GM12878 (cell line): ENCODE measurements at regions not wholly inside any gene's neighbourhood (a gene's known extent, or its start where the extent isn't known, plus 50 kb on each side); places are given as distances from the start of the nearest gene placed in this dataset.
A peak's percentile ranks its signal among the peaks of the same experiment; 100 is the strongest.

Experiments used
- ATAC-seq: fragments of 200-7000 bp; cut with Tn5 transposase; 3 replicates; pipeline ENCODE4 v1.9.1; 2020; ENCODE audit warnings: mild to moderate bottlenecking, moderate library complexity
- BruUV-seq: library from RNA; stranded (reverse); fragments of 400-500 nt; replicated peaks from 2 replicates; lab custom pipeline; 2021; lab: Mats Ljungman, UMichigan
- CTCF ChIA-PET: fragments of 300-600 bp; sonication (Branson Sonifier 250); formaldehyde crosslinking; extraction: SDS; loops from one replicate; lab custom pipeline; 2021; ENCODE audit warnings: inconsistent platforms; lab: Yijun Ruan, JAX
- POLR2A ChIA-PET: fragments of 350-600 bp; formaldehyde crosslinking; extraction: SDS; loops from one replicate; lab custom pipeline; 2021; ENCODE audit warnings: inconsistent platforms; lab: Charles Lee
- RAD21 ChIA-PET: fragments of 300-600 bp; sonication (Branson Sonifier 250); formaldehyde crosslinking; loops from one replicate; lab custom pipeline; 2023; ENCODE audit warnings: antibody characterized with exemption; ENCODE audit not compliant: unreplicated experiment; lab: Charles Lee
- SMC1A ChIA-PET: fragments of 300-600 bp; sonication (Branson Sonifier 250); formaldehyde crosslinking; loops from one replicate; lab custom pipeline; 2023; ENCODE audit not compliant: unreplicated experiment, uncharacterized antibody; lab: Charles Lee
- DNase-seq: peaks from one replicate; pipeline ENCODE4 v3.0.0-alpha.2; 2011; ENCODE audit warnings: low read depth, low spot score
- FAIRE-seq: peaks from 3 replicates; lab custom pipeline; 2011; peaks lifted over from hg19 to GRCh38; lab: Jason Lieb, UNC
- H2AFZ ChIP-seq: 2 replicates; pipeline ENCODE4 v1.6.0; 2011; ENCODE audit warnings: low read depth, low read length, control low read depth; ENCODE audit not compliant: control insufficient read depth
- H3K27ac ChIP-seq: 2 replicates; pipeline ENCODE4 v1.5.1; 2011; ENCODE audit warnings: control low read depth; ENCODE audit not compliant: control insufficient read depth, insufficient read depth
- H3K27me3 ChIP-seq, 2 experiments: replicated peaks in 1 of 2; 2 replicates each; pipeline versions ENCODE4 v1.6.0 to v1.6.1; 2011; ENCODE audit warnings: low read length in 1 of 2; ENCODE audit not compliant: control insufficient read depth in 2 of 2, insufficient read depth in 2 of 2
- H3K36me3 ChIP-seq, 2 experiments: 2 replicates each; pipeline ENCODE4 v1.5.1; 2011; ENCODE audit warnings: low read length in 1 of 2; ENCODE audit not compliant: control insufficient read depth in 2 of 2, insufficient read depth in 2 of 2
- H3K4me1 ChIP-seq: 2 replicates; pipeline ENCODE4 v1.6.1; 2011; ENCODE audit warnings: mild to moderate bottlenecking, low read length, moderate library complexity, mixed read lengths; ENCODE audit not compliant: control insufficient read depth, insufficient read depth
- H3K4me2 ChIP-seq: 2 replicates; pipeline ENCODE4 v1.6.0; 2011; ENCODE audit warnings: control low read depth; ENCODE audit not compliant: control insufficient read depth, insufficient read depth
- H3K4me3 ChIP-seq: fragments of 200-600 bp; sonication (generic); 2 replicates; pipeline ENCODE4 v1.5.1; 2016
- H3K79me2 ChIP-seq: 2 replicates; pipeline ENCODE4 v1.6.0; 2011; ENCODE audit warnings: low read length; ENCODE audit not compliant: control insufficient read depth, insufficient read depth
- H3K9ac ChIP-seq: 2 replicates; pipeline ENCODE4 v1.8.0; 2011; ENCODE audit warnings: low read length, control low read depth, mixed read lengths; ENCODE audit not compliant: control insufficient read depth, insufficient read depth
- H3K9me3 ChIP-seq: replicated peaks from 3 replicates; pipeline ENCODE4 v1.5.1; 2011; ENCODE audit warnings: mild to moderate bottlenecking, low read length; ENCODE audit not compliant: control insufficient read depth, insufficient read depth
- H4K20me1 ChIP-seq: 2 replicates; pipeline ENCODE4 v1.6.0; 2011; ENCODE audit not compliant: control insufficient read depth, insufficient read depth
- CREB1 ChIP-seq: IDR thresholded peaks from 2 replicates; pipeline ENCODE4 v1.6.1; 2012; ENCODE audit warnings: low read depth, mild to moderate bottlenecking, inconsistent platforms
- EGR1 ChIP-seq, 2 experiments: IDR thresholded peaks; 1 replicate in 1 of 2; 2 replicates in 1 of 2; pipeline ENCODE4 v1.6.1; 2011 to 2012; ENCODE audit warnings: low read depth in 2 of 2, low read length in 2 of 2, borderline replicate concordance in 1 of 2, mild to moderate bottlenecking in 1 of 2, moderate library complexity in 1 of 2
- FOXK2 ChIP-seq: fragments of 450-650 bp; IDR thresholded peaks from 2 replicates; pipeline ENCODE4 v1.6.1; 2017; ENCODE audit warnings: mild to moderate bottlenecking, moderate library complexity
- IRF4 ChIP-seq: IDR thresholded peaks from 2 replicates; pipeline ENCODE4 v1.6.1; 2011; ENCODE audit warnings: low read depth, low read length
- IRF5 ChIP-seq: fragments of 450-650 bp; IDR thresholded peaks from 2 replicates; pipeline ENCODE4 v1.6.1; 2017; ENCODE audit warnings: borderline replicate concordance
- MXI1 ChIP-seq: fragments of 150-350 bp; IDR thresholded peaks from 2 replicates; pipeline ENCODE4 v1.6.1; 2011; ENCODE audit warnings: low read depth, mild to moderate bottlenecking, inconsistent platforms, low read length, improper control_type of control experiment
- NBN ChIP-seq: fragments of 450-650 bp; IDR thresholded peaks from 2 replicates; pipeline ENCODE4 v1.6.1; 2016
- POU2F2 ChIP-seq: IDR thresholded peaks from 3 replicates; pipeline ENCODE4 v1.6.1; 2011; ENCODE audit warnings: low read depth, mild to moderate bottlenecking, low read length, borderline replicate concordance
- RAD51 ChIP-seq: fragments of 450-650 bp; IDR thresholded peaks from 2 replicates; pipeline ENCODE4 v1.6.1; 2016; ENCODE audit warnings: moderate library complexity, mild to moderate bottlenecking, inconsistent platforms
- SPI1 ChIP-seq: IDR thresholded peaks from 2 replicates; pipeline ENCODE4 v1.6.1; 2011; ENCODE audit warnings: low read depth, mild to moderate bottlenecking, low read length, moderate library complexity, borderline replicate concordance; ENCODE audit not compliant: insufficient read depth
- SUPT20H ChIP-seq: IDR thresholded peaks from 2 replicates; pipeline ENCODE4 v1.6.1; 2011; ENCODE audit warnings: low read depth, mild to moderate bottlenecking, low read length, moderate library complexity, borderline replicate concordance; ENCODE audit not compliant: control insufficient read depth
- WGBS: methylation state at CpG from one replicate; pipeline ENCODE4 v1.1.6; 2016; ENCODE audit warnings: low lambda C conversion rate; ENCODE audit not compliant: insufficient replicate concordance, insufficient coverage; ENCODE audit errors: missing lambda C conversion rate; 5-methylcytosine and 5-hydroxymethylcytosine counted together
- in situ Hi-C: fragments of 300-500 bp; cut with MboI; formaldehyde crosslinking; loops from 9 replicates; pipeline ENCODE4 v1.14.3; 2018; ENCODE audit warnings: mixed read lengths
- intact Hi-C: fragments of 100-400 bp; cut with micrococcal nuclease; formaldehyde crosslinking; loops from one replicate; pipeline ENCODE4 v1.14.2; 2022; ENCODE audit not compliant: unreplicated experiment

DNA sequence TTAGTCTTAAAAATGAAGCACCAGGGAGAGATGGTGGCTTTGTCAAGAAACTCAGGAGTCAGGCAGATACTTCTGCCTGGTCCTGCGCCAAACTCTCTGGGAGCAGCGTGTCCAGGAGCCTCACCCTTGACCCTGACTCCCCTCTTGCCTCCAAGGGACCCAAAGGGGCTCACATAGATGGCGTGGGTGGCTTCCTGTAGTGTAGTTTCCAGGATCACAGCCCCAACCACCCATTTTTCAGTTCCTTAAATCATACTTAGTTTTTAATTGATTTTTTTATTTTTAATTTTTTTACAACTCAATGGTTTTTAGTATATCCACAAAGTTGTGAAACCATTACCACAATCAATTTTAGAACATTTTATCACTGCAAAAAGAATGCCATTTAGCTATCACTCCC, 107.7 kb upstream of the IGSF21 start:
- H2AFZ ChIP-seq: no peak overlapping the region
- ChIA-PET POLR2A (no interaction called here), CTCF (interaction anchor here (0.8 kb wide), 1 partner anchor 15 kb away, joined by 3 read pairs; no protein-coding TSS in a partner anchor), SMC1A (no interaction called here), RAD21 (no interaction called here)
- DNase-seq (no peak), ATAC-seq (no peak), FAIRE-seq (no peak)
- H3K4me1 ChIP-seq: peaks cover 4% of the 10 kb centered on the region
- no peaks in the 10 kb centered on the region for H3K79me2 ChIP-seq
- TF ChIP-seq SPI1 (peak; percentile 55; the same call in 1 of the 2 replicates), EGR1 (IDR thresholded peaks at IDR 0.05; ENCODE audit: borderline replicate concordance in 1 of 2, low read depth in 2 of 2, low read length in 2 of 2) (no peak)
- no peak overlapping the region for H3K4me2 ChIP-seq
- no peak overlapping the region for H3K4me3 ChIP-seq
- BruUV-seq: no TSS peak
- H3K36me3 ChIP-seq: no peaks in the 10 kb centered on the region
- no peaks in the 10 kb centered on the region; a peak in 1 of 4 replicates for H3K27me3 ChIP-seq
- in situ Hi-C loops: no loop called here
- 59% methylated on average over 3 of the region's 3 CpGs for WGBS
- H3K27ac ChIP-seq: no peak overlapping the region
- intact Hi-C loops: no loop called here
- H3K9me3 ChIP-seq: no peaks in the 10 kb centered on the region
- no peak overlapping the region for H3K9ac ChIP-seq
- no peaks in the 10 kb centered on the region; the same call in 1 of the 2 replicates for H4K20me1 ChIP-seq

DNA sequence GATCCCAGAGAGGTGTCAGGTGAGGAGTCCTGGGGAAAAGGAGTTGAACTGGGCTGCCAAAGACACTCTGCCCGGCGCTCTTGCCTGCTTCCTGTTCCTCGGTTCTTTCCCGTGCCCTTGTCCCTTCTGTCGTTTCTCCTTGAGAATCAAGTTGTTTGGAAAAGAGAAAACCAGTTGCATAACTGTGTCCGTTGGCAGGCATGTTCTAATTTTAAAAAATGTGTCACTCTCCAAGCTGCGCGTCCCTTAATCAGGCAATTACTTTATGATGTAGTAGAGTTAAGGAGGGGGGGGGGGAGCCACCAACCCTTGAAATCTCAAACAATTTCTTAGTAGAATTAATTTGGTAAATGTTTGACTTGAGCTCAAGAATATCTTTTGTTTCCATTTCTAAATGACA, 105.9 kb upstream of the IGSF21 start:
- SMC1A ChIA-PET: no interaction called here
- 50% methylated on average over 8 of the region's 8 CpGs for WGBS
- RAD21 ChIA-PET: no interaction called here

More for the DNA sequence above, 105.9 kb upstream of the IGSF21 start:
- Histone ChIP-seq H3K79me2 (no peaks in the 10 kb centered on the region), H3K36me3 (no peaks in the 10 kb centered on the region), H3K4me1 (peaks cover 4% of the 10 kb centered on the region), H3K9ac (no peak overlapping the region), H3K27ac (no peak overlapping the region), H3K4me2 (no peak overlapping the region), H3K4me3 (no peak overlapping the region), H4K20me1 (no peaks in the 10 kb centered on the region; the same call in 1 of the 2 replicates), H2AFZ (no peak overlapping the region), H3K27me3 (no peaks in the 10 kb centered on the region; a peak in 1 of 4 replicates), H3K9me3 (no peaks in the 10 kb centered on the region)
- ATAC-seq (no peak), FAIRE-seq (no peak), DNase-seq (no peak)
- intact Hi-C loops: no loop called here
- no TSS peak for BruUV-seq
- no peak for TF ChIP-seq MXI1
- TF ChIP-seq NBN: no peak
- no peak for TF ChIP-seq IRF5
- no peak for TF ChIP-seq SUPT20H
- no peak for TF ChIP-seq IRF4
- TF ChIP-seq POU2F2: no peak
- TF ChIP-seq CREB1: no peak
- no peak for TF ChIP-seq RAD51
- no peak for TF ChIP-seq FOXK2
- in situ Hi-C loops: no loop called here
- ChIA-PET CTCF (no interaction called here), POLR2A (interaction anchor here (0.9 kb wide), 1 partner anchor 11 kb away, joined by 3 read pairs; no protein-coding TSS in a partner anchor)
